ENCODE measurements at regions not wholly inside any gene's neighbourhood (a gene's known extent, or its start where the extent isn't known, plus 50 kb on each side); places are given as distances from the start of the nearest gene placed in this dataset.
"Not testable (repeated sequence)": the region's sequence is repeated elsewhere in the genome, so short reads cannot be mapped to it uniquely, and the experiment has no call there.

GRCh38 chr5:1643651-1644392 lies 120.1 kb upstream of the LPCAT1 start:
- no peak for DNase-seq
- in situ Hi-C loops (cut with MboI; ENCODE audit: low pct_unique_long_range_greater_than_20kb, low sequenced_read_pairs) = loop anchor here (25.0 kb wide), 2 partner anchors 482 to 707 kb away; no protein-coding TSS in a partner anchor

- DNase-seq = no peak
- in situ Hi-C loops (cut with MboI; ENCODE audit: low pct_unique_long_range_greater_than_20kb, low sequenced_read_pairs) = loop anchor here (25.0 kb wide), 2 partner anchors 480 to 705 kb away; no protein-coding TSS in a partner anchor
Observed at GRCh38 chr5:1642621-1643061, 118.9 kb upstream of the LPCAT1 start.

GRCh38 chr5:1642221-1642620 lies 118.5 kb upstream of the LPCAT1 start:
- DNase-seq = no peak
- in situ Hi-C loops (cut with MboI; ENCODE audit: low pct_unique_long_range_greater_than_20kb, low sequenced_read_pairs) = loop anchor here (25.0 kb wide), 2 partner anchors 480 to 705 kb away; no protein-coding TSS in a partner anchor

GRCh38 chr5:1641560-1642166 lies 117.9 kb upstream of the LPCAT1 start:
- in situ Hi-C loops (cut with MboI; ENCODE audit: low pct_unique_long_range_greater_than_20kb, low sequenced_read_pairs) = loop anchor here (25.0 kb wide), 2 partner anchors 479 to 704 kb away; no protein-coding TSS in a partner anchor
- DNase-seq = peak; percentile 81

- no peak for DNase-seq
- in situ Hi-C loops (cut with MboI; ENCODE audit: low pct_unique_long_range_greater_than_20kb, low sequenced_read_pairs) = loop anchor here (25.0 kb wide), 2 partner anchors 479 to 704 kb away; no protein-coding TSS in a partner anchor
Observed at GRCh38 chr5:1641041-1641440, 117.3 kb upstream of the LPCAT1 start.

GRCh38 chr5:1640421-1640881 lies 116.7 kb upstream of the LPCAT1 start:
- in situ Hi-C loops (cut with MboI; ENCODE audit: low pct_unique_long_range_greater_than_20kb, low sequenced_read_pairs) = loop anchor here (25.0 kb wide), 2 partner anchors 478 to 703 kb away; no protein-coding TSS in a partner anchor
- no peak for DNase-seq

GRCh38 chr5:1639757-1640156 lies 116.0 kb upstream of the LPCAT1 start:
- in situ Hi-C loops (cut with MboI; ENCODE audit: low pct_unique_long_range_greater_than_20kb, low sequenced_read_pairs) = loop anchor here (25.0 kb wide), 2 partner anchors 477 to 702 kb away; no protein-coding TSS in a partner anchor
- no peak for DNase-seq

GRCh38 chr5:1638658-1639400 lies 115.1 kb upstream of the LPCAT1 start:
- in situ Hi-C loops (cut with MboI; ENCODE audit: low pct_unique_long_range_greater_than_20kb, low sequenced_read_pairs) = loop anchor here (25.0 kb wide), 2 partner anchors 477 to 702 kb away; no protein-coding TSS in a partner anchor
- no peak for DNase-seq

- DNase-seq = no peak
- in situ Hi-C loops (cut with MboI; ENCODE audit: low pct_unique_long_range_greater_than_20kb, low sequenced_read_pairs) = loop anchor here (25.0 kb wide), 2 partner anchors 476 to 701 kb away; no protein-coding TSS in a partner anchor
Observed at GRCh38 chr5:1637639-1638481, 114.1 kb upstream of the LPCAT1 start.

- no peak for DNase-seq
- in situ Hi-C loops (cut with MboI; ENCODE audit: low pct_unique_long_range_greater_than_20kb, low sequenced_read_pairs) = loop anchor here (25.0 kb wide), 2 partner anchors 475 to 700 kb away; no protein-coding TSS in a partner anchor
Observed at GRCh38 chr5:1636981-1637638, 113.3 kb upstream of the LPCAT1 start.

- in situ Hi-C loops (cut with MboI; ENCODE audit: low pct_unique_long_range_greater_than_20kb, low sequenced_read_pairs) = loop anchor here (25.0 kb wide), 2 partner anchors 474 to 699 kb away; no protein-coding TSS in a partner anchor
- not testable (repeated sequence) for DNase-seq
Observed at GRCh38 chr5:1636208-1636770, 112.5 kb upstream of the LPCAT1 start.

GRCh38 chr5:1635477-1635876 lies 111.7 kb upstream of the LPCAT1 start:
- in situ Hi-C loops (cut with MboI; ENCODE audit: low pct_unique_long_range_greater_than_20kb, low sequenced_read_pairs) = loop anchor here (25.0 kb wide), 2 partner anchors 473 to 698 kb away; no protein-coding TSS in a partner anchor

GRCh38 chr5:1634337-1634661 lies 110.5 kb upstream of the LPCAT1 start:
- in situ Hi-C loops (cut with MboI; ENCODE audit: low pct_unique_long_range_greater_than_20kb, low sequenced_read_pairs) = loop anchor here (25.0 kb wide), 2 partner anchors 472 to 697 kb away; no protein-coding TSS in a partner anchor
- DNase-seq = no peak

More at GRCh38 chr5:1635477-1635876, 111.7 kb upstream of the LPCAT1 start:
- not testable (repeated sequence) for DNase-seq

- in situ Hi-C loops (cut with MboI; ENCODE audit: low pct_unique_long_range_greater_than_20kb, low sequenced_read_pairs) = loop anchor here (25.0 kb wide), 2 partner anchors 471 to 696 kb away; no protein-coding TSS in a partner anchor
- DNase-seq = no peak
Observed at GRCh38 chr5:1633605-1634336, 110.0 kb upstream of the LPCAT1 start.

GRCh38 chr5:1631004-1631403 lies 107.2 kb upstream of the LPCAT1 start:
- DNase-seq = not testable (repeated sequence)
- in situ Hi-C loops (cut with MboI; ENCODE audit: low pct_unique_long_range_greater_than_20kb, low sequenced_read_pairs) = loop anchor here (25.0 kb wide), 2 partner anchors 469 to 694 kb away; no protein-coding TSS in a partner anchor

- in situ Hi-C loops (cut with MboI; ENCODE audit: low pct_unique_long_range_greater_than_20kb, low sequenced_read_pairs) = loop anchor here (25.0 kb wide), 2 partner anchors 464 to 689 kb away; no protein-coding TSS in a partner anchor
- not testable (repeated sequence) for DNase-seq
Observed at GRCh38 chr5:1626397-1626796, 102.6 kb upstream of the LPCAT1 start.

Data from KBM-7 (cell line).